Ishikawa (cell line): ENCODE measurements at regions not wholly inside any gene's neighbourhood (a gene's known extent, or its start where the extent isn't known, plus 50 kb on each side); places are given as distances from the start of the nearest gene placed in this dataset.

Experiments used
- TF ChIP-seq, protein P1 (sequence below): IDR thresholded peaks from 2 replicates; pipeline ENCODE4 v1.6.1; 2012
- TF ChIP-seq, protein P2 (sequence below): IDR thresholded peaks from 2 replicates; pipeline ENCODE4 v1.6.1; 2012; ENCODE audit warnings: low read depth, mild to moderate bottlenecking

DNA sequence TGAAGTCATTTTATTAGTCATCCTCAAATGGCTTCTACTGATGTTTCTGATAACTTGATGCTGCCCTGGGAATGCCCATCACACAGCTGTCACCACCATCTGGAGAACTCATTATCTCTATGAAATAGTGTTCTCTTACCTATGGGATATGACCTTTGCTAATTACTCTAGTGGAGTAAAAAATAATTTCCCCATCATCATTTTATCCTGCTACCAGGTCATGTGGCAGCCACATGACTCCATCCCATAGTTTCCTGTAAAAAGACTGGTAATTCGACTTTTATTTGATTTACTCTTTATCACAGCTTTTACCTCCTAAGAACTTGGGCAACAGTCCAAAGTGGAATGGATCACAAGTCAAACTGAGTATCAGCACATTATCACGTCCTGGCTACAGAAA lies 76.1 kb upstream of the USP25 start:
- TF ChIP-seq, protein P1, sequence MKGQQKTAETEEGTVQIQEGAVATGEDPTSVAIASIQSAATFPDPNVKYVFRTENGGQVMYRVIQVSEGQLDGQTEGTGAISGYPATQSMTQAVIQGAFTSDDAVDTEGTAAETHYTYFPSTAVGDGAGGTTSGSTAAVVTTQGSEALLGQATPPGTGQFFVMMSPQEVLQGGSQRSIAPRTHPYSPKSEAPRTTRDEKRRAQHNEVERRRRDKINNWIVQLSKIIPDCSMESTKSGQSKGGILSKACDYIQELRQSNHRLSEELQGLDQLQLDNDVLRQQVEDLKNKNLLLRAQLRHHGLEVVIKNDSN, result no peak
- TF ChIP-seq, protein P2, sequence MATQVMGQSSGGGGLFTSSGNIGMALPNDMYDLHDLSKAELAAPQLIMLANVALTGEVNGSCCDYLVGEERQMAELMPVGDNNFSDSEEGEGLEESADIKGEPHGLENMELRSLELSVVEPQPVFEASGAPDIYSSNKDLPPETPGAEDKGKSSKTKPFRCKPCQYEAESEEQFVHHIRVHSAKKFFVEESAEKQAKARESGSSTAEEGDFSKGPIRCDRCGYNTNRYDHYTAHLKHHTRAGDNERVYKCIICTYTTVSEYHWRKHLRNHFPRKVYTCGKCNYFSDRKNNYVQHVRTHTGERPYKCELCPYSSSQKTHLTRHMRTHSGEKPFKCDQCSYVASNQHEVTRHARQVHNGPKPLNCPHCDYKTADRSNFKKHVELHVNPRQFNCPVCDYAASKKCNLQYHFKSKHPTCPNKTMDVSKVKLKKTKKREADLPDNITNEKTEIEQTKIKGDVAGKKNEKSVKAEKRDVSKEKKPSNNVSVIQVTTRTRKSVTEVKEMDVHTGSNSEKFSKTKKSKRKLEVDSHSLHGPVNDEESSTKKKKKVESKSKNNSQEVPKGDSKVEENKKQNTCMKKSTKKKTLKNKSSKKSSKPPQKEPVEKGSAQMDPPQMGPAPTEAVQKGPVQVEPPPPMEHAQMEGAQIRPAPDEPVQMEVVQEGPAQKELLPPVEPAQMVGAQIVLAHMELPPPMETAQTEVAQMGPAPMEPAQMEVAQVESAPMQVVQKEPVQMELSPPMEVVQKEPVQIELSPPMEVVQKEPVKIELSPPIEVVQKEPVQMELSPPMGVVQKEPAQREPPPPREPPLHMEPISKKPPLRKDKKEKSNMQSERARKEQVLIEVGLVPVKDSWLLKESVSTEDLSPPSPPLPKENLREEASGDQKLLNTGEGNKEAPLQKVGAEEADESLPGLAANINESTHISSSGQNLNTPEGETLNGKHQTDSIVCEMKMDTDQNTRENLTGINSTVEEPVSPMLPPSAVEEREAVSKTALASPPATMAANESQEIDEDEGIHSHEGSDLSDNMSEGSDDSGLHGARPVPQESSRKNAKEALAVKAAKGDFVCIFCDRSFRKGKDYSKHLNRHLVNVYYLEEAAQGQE, result no peak
